Activated naive CD4-positive, alpha-beta T cell treated with anti-CD3 and anti-CD28 coated beads for 36 hours (primary cell): ENCODE measurements at regions not wholly inside any gene's neighbourhood (a gene's known extent, or its start where the extent isn't known, plus 50 kb on each side); places are given as distances from the start of the nearest gene placed in this dataset.
"Not testable (repeated sequence)": the region's sequence is repeated elsewhere in the genome, so short reads cannot be mapped to it uniquely, and the experiment has no call there.

Experiments used
- CTCF ChIA-PET: fragments of 350-600 bp; sonication (Branson Sonifier 250); formaldehyde crosslinking; loops from one replicate; lab custom pipeline; 2021; ENCODE audit warnings: antibody characterized with exemption; lab: Charles Lee
- DNase-seq: peaks from one replicate; pipeline ENCODE4 v3.0.0-alpha.2; 2020
- H3K27ac Mint-ChIP-seq: one replicate; pipeline ENCODE4 v1.8.0; 2021; ENCODE audit warnings: mild to moderate bottlenecking, mixed read lengths
- H3K27me3 Mint-ChIP-seq: one replicate; pipeline ENCODE4 v1.8.0; 2021; ENCODE audit warnings: low read depth, mixed read lengths
- H3K36me3 Mint-ChIP-seq: one replicate; pipeline ENCODE4 v1.8.0; 2021; ENCODE audit warnings: low read depth, mixed read lengths
- H3K4me1 Mint-ChIP-seq: one replicate; pipeline ENCODE4 v1.8.0; 2021; ENCODE audit warnings: low read depth, mixed read lengths
- H3K4me3 Mint-ChIP-seq: one replicate; pipeline ENCODE4 v1.8.0; 2021; ENCODE audit warnings: mild to moderate bottlenecking, moderate library complexity, mixed read lengths
- H3K9me3 Mint-ChIP-seq: one replicate; pipeline ENCODE4 v1.8.0; 2021; ENCODE audit warnings: mixed read lengths
- intact Hi-C: fragments of 100-400 bp; cut with micrococcal nuclease; formaldehyde crosslinking; loops from one replicate; pipeline ENCODE4 v1.15.1; 2023

DNA sequence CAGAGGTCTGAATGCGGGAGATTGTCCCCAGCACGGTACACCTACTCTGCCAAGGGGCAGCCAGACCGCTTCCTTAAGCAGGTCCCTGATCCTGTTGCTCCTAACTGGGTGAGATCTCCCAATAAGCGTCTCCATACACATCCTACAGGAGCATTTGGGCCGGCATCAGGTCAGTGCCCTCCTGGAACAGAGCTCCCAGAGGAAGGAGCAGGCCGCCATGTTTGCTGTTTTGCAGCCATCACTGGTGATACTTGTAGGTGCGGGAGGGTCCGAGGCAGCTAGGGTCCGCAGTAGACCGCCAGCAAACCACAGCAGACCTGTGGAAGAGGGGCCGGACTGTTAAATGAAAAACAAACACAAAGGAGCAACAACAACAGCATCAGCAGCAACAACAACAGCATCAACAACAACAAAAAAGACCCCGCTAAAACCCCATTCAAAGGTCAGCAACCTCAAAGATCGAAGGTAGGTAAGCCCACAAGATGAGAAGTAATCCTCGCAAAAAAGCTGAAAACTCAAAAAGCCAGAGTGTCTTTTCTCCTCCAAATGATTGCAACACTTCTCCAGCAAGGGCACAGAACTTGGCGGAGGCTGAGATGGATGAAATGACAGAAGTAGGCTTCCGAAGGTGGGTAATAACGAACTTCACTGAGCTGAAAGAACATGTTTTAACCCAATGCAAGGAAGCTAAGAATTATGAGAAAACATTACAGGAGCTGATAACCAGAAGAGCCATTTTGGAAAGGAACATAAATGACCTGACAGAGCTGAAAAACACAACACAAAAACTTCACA lies 79.0 kb upstream of the CDH7 start:
- Mint-ChIP-seq H3K4me3 (no peak overlapping the region), H3K27ac (no peak overlapping the region), H3K27me3 (no peaks in the 10 kb centered on the region), H3K9me3 (peaks cover 7% of the 10 kb centered on the region), H3K36me3 (no peaks in the 10 kb centered on the region), H3K4me1 (no peaks in the 10 kb centered on the region)
- CTCF ChIA-PET = no interaction called here
- no peak for DNase-seq
- intact Hi-C loops = no loop called here

DNA sequence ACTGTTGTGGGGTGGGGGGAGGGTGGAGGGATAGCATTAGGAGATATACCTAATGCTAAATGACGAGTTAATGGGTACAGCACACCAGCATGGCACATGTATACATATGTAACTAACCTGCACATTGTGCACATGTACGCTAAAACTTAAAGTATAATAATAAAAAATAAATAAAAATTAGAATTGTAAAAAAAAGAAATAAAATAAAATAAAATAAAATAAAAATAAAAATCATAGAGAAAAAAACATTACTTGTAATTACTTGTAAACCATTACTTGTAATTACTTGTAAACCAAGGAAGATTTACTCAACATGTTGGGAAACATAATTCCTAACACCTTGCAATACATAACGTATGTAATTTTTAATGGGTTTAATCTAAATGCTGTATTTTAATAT lies 80.7 kb upstream of the CDH7 start:
- H3K4me1 Mint-ChIP-seq, H3K4me3 Mint-ChIP-seq, H3K27ac Mint-ChIP-seq, H3K9me3 Mint-ChIP-seq, DNase-seq, H3K36me3 Mint-ChIP-seq, CTCF ChIA-PET, intact Hi-C loops, H3K27me3 Mint-ChIP-seq: not testable (repeated sequence)

DNA sequence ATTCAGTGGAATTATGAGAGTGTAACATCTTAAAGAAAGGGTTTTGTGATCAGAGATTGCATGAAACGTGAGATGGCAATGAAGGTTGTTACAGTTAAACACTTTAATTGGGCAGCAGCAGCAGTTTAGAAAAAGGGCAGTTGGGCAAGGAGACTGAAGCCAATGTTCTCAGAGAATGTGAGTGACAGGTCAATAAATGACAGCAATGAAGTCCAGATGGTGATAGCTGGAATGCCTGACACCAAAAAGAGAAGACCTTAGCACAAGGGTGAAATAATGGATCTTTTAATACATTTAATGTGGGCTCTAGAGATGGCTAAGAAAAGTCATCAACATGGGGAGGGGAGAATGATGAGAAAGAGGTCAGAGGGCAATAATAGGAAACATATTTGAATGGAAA lies 89.4 kb upstream of the CDH7 start:
- Mint-ChIP-seq H3K4me3 (no peak overlapping the region), H3K4me1 (no peaks in the 10 kb centered on the region), H3K27me3 (no peaks in the 10 kb centered on the region), H3K27ac (no peak overlapping the region), H3K36me3 (no peaks in the 10 kb centered on the region), H3K9me3 (peaks cover 11% of the 10 kb centered on the region)
- intact Hi-C loops = no loop called here
- CTCF ChIA-PET = no interaction called here
- no peak for DNase-seq

DNA sequence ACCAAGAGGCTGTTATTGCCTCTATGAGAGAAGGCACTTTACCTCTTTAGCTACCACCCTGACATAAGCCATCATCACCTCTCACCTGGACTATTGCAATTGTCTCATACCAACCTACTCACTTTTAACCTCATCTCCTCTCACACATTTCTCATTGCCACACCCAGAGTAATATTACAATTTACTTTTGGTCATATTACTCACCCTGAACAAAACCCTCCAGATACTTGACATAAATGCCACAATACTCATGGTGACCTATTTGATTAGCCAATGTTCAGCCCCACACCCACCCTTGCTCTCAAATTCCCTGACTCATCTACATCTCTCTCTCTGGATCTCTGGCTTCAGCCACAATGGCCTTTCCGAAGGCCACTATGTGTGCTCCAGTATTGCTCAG lies 90.9 kb upstream of the CDH7 start:
- no peak overlapping the region for H3K27ac Mint-ChIP-seq
- no peaks in the 10 kb centered on the region for H3K4me1 Mint-ChIP-seq
- CTCF ChIA-PET = no interaction called here
- intact Hi-C loops = no loop called here
- DNase-seq = no peak
- H3K9me3 Mint-ChIP-seq = peaks cover 11% of the 10 kb centered on the region
- H3K36me3 Mint-ChIP-seq = no peaks in the 10 kb centered on the region
- no peaks in the 10 kb centered on the region for H3K27me3 Mint-ChIP-seq
- no peak overlapping the region for H3K4me3 Mint-ChIP-seq

DNA sequence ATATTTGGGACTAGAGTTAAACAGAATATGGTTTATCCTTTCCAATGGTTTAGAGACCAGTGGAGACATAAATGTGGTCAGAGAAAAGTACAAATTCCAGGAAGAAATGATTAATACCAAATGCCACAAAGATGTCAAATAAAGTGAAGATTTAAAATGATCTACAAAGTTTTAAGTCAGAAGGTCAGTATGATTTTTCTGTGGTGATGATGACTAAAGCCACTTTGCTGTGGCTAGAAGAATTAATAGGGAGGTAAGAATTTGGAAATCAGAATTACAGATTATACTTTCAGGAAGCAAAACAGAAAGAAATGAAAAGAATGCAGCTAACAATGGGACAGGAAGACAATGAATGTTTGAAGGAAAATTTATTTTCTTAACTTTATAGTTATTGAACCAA lies 91.5 kb upstream of the CDH7 start:
- DNase-seq = no peak
- Mint-ChIP-seq H3K27ac (no peak overlapping the region), H3K27me3 (no peaks in the 10 kb centered on the region), H3K36me3 (no peaks in the 10 kb centered on the region), H3K9me3 (peaks cover 11% of the 10 kb centered on the region), H3K4me1 (no peaks in the 10 kb centered on the region), H3K4me3 (no peak overlapping the region)
- CTCF ChIA-PET = no interaction called here
- intact Hi-C loops = no loop called here

DNA sequence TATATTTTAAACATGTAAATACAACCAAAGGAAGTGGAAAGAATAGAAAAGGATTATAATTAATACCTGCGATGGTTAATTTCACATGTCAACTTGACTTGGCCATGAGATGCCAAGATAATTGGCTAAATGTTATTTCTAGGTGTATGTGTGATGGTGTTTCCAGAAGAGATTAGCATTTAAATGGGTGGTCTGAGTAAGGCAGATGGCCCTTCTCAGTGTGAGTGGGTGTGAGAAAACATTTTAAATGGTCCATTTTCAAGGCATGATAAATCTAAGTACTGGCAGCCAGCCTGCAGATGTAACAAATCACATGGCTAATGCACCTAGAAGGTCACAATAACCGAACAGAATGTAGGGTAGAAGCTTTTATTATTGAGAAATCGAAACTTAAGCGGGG lies 99.6 kb upstream of the CDH7 start:
- no peaks in the 10 kb centered on the region for H3K27me3 Mint-ChIP-seq
- H3K4me3 Mint-ChIP-seq = no peak overlapping the region
- CTCF ChIA-PET = no interaction called here
- H3K27ac Mint-ChIP-seq = no peak overlapping the region
- DNase-seq = no peak
- no peaks in the 10 kb centered on the region for H3K9me3 Mint-ChIP-seq
- H3K36me3 Mint-ChIP-seq = no peaks in the 10 kb centered on the region
- H3K4me1 Mint-ChIP-seq = no peaks in the 10 kb centered on the region
- intact Hi-C loops = no loop called here

DNA sequence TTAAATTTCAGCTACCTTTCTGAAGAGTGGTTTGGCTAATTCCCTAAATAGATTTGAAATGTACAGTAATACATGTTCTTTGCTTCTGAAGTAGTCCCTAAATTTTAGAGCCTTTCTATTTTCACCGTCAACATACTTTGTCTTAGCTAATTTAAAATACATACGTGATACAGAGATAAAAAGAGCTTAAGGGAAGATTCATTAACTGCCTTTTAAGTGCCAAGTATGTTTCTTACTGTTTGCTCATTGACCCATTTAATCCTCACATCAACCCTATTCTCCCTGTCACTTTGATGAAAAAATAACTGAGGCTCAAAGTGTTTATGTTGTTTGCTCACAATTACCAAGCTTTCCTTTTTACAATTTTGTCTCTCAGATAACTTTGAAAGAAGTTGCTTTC lies 118.6 kb upstream of the CDH7 start:
- intact Hi-C loops = no loop called here
- DNase-seq = no peak
- no peak overlapping the region for H3K27ac Mint-ChIP-seq
- no peak overlapping the region for H3K4me3 Mint-ChIP-seq
- no peaks in the 10 kb centered on the region for H3K4me1 Mint-ChIP-seq
- peaks cover 3% of the 10 kb centered on the region for H3K9me3 Mint-ChIP-seq
- no peaks in the 10 kb centered on the region for H3K27me3 Mint-ChIP-seq
- CTCF ChIA-PET = no interaction called here
- H3K36me3 Mint-ChIP-seq = no peaks in the 10 kb centered on the region

DNA sequence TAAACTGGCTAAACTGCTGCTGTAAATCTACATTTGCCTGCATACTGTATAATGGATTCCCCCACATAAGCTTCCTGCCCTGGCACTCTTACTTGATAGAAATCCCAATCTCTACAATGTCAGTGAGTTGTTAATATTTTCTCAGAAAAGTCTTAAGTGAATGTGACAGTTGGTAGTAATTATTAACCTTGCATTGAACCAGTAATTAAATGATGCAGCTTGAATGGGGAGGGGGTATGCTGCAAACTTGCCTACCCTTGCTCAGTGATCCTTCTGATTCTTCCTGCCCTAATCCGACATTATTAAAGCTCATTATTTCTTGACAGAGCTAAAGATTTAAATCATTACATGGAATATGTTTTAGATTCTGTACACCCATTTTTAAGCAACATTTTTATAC lies 119.0 kb upstream of the CDH7 start:
- DNase-seq = no peak
- Mint-ChIP-seq H3K4me1 (no peaks in the 10 kb centered on the region), H3K4me3 (no peak overlapping the region), H3K9me3 (peaks cover 3% of the 10 kb centered on the region), H3K27me3 (no peaks in the 10 kb centered on the region), H3K36me3 (no peaks in the 10 kb centered on the region), H3K27ac (no peak overlapping the region)
- intact Hi-C loops = no loop called here
- CTCF ChIA-PET = no interaction called here

DNA sequence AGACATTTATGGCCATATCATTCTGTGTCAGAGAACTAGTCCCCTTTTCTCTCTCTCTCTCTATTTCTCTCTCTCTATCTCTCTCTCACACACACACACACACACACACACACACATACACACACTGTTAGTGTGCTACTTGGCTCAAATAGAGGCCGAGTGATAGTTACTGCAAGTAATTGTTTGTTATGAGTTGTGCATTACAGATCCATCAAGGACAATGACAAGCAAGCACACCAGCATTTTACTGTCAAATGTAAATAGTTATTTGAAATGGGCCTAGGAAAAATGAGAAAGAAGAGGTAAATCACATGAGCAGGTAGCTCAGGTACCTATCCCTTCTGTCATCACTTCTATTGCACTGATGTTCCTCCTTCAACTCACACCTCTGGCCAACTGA lies 122.4 kb upstream of the CDH7 start:
- no peak for DNase-seq
- Mint-ChIP-seq H3K4me1 (no peaks in the 10 kb centered on the region), H3K4me3 (no peak overlapping the region), H3K9me3 (peaks cover 3% of the 10 kb centered on the region), H3K36me3 (no peaks in the 10 kb centered on the region), H3K27me3 (no peaks in the 10 kb centered on the region), H3K27ac (no peak overlapping the region)
- CTCF ChIA-PET = interaction anchor here (1.2 kb wide), 1 partner anchor 124 kb away, joined by 3 read pairs; no protein-coding TSS in a partner anchor
- intact Hi-C loops = no loop called here

DNA sequence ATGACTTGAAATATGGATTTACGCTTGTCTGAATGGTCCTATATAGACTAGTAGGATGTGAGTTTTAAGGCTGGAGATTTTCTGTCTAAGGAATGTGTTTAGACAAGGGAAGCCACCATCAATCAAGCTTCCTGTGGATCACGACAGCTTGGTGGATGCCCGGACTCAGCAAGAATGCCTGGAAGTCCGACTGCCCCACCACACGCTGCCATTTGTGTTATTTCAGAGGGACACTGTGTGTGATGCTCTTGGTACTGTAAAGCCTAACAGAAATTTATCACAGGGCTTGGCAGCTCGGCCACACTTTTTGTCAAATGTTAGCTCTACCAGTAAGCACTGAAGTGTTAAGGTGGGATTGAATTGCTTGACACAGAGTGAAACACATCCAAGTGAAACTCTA lies 127.1 kb upstream of the CDH7 start:
- CTCF ChIA-PET = no interaction called here
- H3K9me3 Mint-ChIP-seq = peaks cover 2% of the 10 kb centered on the region
- H3K36me3 Mint-ChIP-seq = no peaks in the 10 kb centered on the region
- no peaks in the 10 kb centered on the region for H3K27me3 Mint-ChIP-seq
- no peaks in the 10 kb centered on the region for H3K4me1 Mint-ChIP-seq
- H3K4me3 Mint-ChIP-seq = no peak overlapping the region
- no peak overlapping the region for H3K27ac Mint-ChIP-seq
- no peak for DNase-seq
- intact Hi-C loops = no loop called here

DNA sequence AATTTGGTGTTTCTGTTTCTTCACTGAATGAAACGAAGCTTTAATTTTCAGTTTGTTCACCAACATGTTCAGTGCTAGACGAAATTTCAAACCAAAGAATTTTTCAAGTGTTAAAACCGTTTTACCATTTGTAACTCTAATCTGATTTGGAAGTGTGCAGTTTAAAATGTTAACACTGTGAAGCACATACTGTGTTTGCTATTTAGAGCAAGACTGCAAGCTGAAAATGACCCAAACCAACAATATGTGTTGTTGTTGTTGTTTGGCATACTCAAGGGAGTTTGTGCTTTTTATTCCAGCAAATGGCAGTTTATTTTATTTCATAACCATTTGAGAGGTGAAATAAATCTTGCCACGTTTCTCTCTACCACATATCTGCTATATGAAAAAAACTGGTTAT lies 128.4 kb upstream of the CDH7 start:
- H3K36me3 Mint-ChIP-seq = no peaks in the 10 kb centered on the region
- peaks cover 9% of the 10 kb centered on the region for H3K9me3 Mint-ChIP-seq
- intact Hi-C loops = no loop called here
- no peak for DNase-seq
- H3K4me1 Mint-ChIP-seq = no peaks in the 10 kb centered on the region
- CTCF ChIA-PET = no interaction called here
- H3K4me3 Mint-ChIP-seq = no peak overlapping the region
- H3K27ac Mint-ChIP-seq = no peak overlapping the region
- no peaks in the 10 kb centered on the region for H3K27me3 Mint-ChIP-seq

DNA sequence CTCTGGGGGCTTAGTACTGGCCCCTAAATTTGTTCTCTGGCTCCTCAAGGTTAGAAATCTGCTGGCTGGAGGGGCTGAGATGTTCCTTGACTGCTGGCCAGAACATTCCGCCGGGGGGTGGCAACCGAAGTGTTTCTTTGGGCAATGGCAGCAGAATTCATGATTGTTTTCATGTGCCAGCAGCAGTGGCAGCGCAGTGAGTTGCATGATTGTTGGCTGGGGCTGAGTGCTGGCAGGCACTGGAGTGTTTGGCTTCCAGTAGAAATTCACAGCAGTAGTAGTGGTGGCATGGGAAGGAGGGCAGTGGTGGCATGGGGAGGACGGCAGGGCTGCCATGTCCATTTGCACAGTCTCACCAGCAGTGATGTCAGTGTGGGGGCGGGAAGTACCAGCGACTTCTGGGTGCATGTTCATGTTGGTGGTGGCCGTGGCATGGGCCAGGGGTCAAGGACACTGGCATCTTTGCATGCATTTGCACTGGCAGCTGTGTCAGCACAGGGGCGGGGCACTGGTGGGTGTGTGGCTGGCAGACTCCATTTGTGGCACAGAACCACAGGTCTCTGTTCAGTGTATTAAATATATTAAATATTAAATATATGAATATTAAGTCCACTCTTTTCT lies 130.6 kb upstream of the CDH7 start:
- Mint-ChIP-seq H3K36me3 (no peaks in the 10 kb centered on the region), H3K27ac (no peak overlapping the region), H3K27me3 (no peaks in the 10 kb centered on the region), H3K4me3 (no peak overlapping the region), H3K9me3 (peaks cover 12% of the 10 kb centered on the region), H3K4me1 (no peaks in the 10 kb centered on the region)
- intact Hi-C loops = no loop called here
- CTCF ChIA-PET = no interaction called here
- DNase-seq = no peak

DNA sequence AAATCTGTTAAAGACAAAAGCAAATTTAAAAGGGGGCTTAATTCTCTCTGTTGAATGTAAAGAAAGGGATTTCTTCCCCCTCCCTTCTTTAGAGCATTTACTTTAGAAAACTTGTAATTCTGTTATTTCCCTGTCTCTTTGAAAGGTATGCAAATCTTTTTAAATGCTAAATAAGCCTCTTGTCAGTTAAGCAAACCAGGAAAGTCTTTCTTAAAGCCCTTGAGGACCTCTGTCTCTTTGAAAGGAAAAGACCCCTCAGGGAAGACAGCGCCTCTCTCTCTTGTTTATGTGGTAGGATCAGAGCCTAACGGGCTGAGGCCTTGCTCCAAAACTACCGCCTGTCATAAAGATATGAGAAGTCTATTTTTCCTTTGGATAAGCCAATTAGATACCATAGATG lies 139.9 kb upstream of the CDH7 start:
- no peak overlapping the region for H3K27ac Mint-ChIP-seq
- H3K4me1 Mint-ChIP-seq = no peaks in the 10 kb centered on the region
- H3K4me3 Mint-ChIP-seq = no peak overlapping the region
- intact Hi-C loops = no loop called here
- H3K27me3 Mint-ChIP-seq = no peaks in the 10 kb centered on the region
- no peak for DNase-seq
- peaks cover 4% of the 10 kb centered on the region for H3K9me3 Mint-ChIP-seq
- no peaks in the 10 kb centered on the region for H3K36me3 Mint-ChIP-seq
- CTCF ChIA-PET = no interaction called here
